ENCODE measurements at regions not wholly inside any gene's neighbourhood (a gene's known extent, or its start where the extent isn't known, plus 50 kb on each side); places are given as distances from the start of the nearest gene placed in this dataset.
"Not testable (repeated sequence)": the region's sequence is repeated elsewhere in the genome, so short reads cannot be mapped to it uniquely, and the experiment has no call there.

DNA sequence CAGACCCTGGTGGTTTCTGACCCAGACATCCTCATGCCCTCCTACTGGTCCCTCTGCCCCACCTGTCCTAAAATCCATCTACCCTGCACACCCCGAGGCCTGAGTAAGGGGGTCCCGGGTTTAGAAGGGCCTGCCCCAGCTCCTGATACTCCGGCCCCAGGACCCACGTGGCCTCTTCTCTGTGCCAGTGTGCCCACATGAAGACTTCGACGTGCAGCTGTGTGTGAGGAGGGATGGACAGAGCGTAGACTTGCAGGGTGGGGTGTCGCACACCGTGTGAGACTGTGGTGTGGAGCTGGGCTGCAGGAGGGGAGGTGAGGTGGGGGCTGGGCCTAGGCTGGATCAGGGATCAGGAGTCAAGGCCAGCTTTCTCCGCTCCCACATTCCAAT is 461.1 kb downstream of the PTPRU start:
- DNase-seq (ENCODE audit: low read depth) = no peak

- DNase-seq (ENCODE audit: low read depth) = no peak
Measured at GRCh38 chr1:29696656-29697390, 460.5 kb downstream of the PTPRU start.

GRCh38 chr1:29695803-29696202 is 459.5 kb downstream of the PTPRU start:
- DNase-seq (ENCODE audit: low read depth) = no peak

DNA sequence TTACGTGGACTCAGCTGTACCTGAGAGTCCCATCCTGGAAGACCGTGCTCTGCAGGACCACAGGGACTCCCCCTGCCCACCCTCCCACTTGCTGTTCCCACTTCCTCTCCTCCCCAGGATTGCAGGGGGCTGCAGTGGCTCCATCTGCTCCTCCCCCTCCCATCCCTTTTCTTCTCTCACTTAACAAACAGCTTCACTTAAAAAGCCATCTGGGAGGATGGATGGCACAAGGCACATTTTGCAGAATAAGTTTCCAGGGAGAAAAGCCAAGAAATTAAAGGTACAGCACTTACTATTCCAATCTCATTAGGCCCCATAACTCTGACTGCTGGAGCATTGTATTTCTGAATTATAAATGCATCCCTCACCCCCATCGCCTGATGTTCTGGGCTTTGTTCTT is 458.7 kb downstream of the PTPRU start:
- DNase-seq (ENCODE audit: low read depth) = no peak

GRCh38 chr1:29691499-29691898 is 455.2 kb downstream of the PTPRU start:
- DNase-seq (ENCODE audit: low read depth) = no peak

DNA sequence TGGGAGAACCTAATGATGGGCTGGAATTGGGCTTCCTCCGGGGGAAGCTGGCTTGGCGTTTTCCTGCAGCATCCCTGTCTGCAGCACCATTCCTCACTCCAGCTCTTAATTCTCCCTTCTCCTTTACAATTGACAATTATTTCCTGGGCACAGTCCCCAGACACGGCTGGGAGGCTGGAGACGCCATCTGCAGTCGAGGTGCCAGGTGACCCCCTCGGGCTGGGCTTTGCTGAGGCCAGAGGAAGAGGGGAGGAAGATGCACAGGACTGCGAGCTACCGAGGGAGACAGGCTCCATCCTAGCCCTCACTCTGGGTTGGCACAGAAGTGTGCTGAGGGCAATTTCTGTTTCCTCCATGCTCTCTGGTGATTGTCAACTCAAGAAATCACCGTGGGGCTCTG is 453.8 kb downstream of the PTPRU start:
- DNase-seq (ENCODE audit: low read depth) = no peak

GRCh38 chr1:29689372-29690030 is 453.2 kb downstream of the PTPRU start:
- DNase-seq (ENCODE audit: low read depth) = no peak

GRCh38 chr1:29688471-29689365 is 452.4 kb downstream of the PTPRU start:
- peak; percentile 82 for DNase-seq (ENCODE audit: low read depth)

- no peak for DNase-seq (ENCODE audit: low read depth)
Measured at GRCh38 chr1:29687601-29688244, 451.4 kb downstream of the PTPRU start.

- no peak for DNase-seq (ENCODE audit: low read depth)
Measured at GRCh38 chr1:29687166-29687565, 450.8 kb downstream of the PTPRU start.

DNA sequence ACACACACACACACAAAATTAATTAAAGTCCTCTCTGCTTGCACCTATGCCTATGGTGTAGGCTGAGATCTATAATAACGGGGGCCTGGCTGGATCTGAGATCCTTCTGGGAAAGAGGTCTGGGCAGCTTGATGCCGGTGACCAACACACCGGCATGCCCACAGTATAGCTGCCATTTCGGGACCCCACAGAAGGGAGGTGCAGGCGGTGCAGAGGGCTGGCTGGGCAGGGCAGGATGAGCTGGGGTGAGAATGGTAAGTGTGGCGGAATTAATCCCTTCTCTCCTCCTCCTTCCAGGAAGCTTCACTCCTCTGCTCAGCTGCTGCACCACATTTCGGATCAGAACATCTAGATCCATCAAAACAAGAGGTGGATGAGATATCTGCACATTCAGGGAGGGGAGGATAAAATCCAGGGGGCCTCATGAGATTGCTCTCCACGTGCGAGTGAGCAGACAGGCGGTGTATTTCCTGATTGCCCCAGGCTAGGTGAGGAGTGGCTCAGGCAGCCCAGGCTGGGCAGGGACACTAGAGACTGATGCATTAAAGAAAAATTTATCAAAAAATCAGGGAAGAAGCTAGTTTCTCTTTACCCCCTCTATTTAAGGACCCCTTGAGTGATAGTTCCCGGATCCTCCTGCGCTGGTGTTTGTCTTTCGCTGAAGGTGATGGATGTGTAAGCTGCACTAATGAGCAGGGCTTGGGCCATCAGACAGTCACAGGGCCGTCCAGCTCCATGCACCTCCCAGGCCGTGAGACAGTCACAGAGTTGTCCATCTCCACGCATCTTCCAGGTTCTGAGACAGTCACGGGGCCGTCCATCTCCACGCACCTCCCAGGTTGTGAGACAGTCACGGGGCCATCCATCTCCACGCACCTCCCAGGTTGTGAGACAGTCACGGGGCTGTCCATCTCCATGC is 449.9 kb downstream of the PTPRU start:
- no peak for DNase-seq (ENCODE audit: low read depth)

DNA sequence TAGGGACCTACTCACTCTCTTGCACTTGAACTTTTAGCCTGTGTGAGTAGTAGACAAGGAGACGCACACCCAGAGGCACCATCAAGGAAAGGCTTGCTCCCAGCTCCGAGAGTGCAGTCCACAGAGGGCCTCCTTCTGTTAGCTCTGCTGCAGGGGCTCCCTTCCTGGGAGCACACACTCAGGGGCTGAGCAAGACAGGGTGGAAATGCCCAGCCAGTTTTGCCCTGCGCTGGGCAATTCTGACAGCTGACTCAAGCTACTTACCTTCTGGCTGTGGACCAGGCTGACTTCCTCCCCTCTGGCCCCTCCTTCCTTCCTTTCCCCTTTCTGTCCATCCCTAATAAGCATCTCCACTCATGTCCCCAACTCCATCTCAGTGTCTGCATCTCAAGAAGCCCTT is 449.1 kb downstream of the PTPRU start:
- DNase-seq (ENCODE audit: low read depth) = no peak

DNA sequence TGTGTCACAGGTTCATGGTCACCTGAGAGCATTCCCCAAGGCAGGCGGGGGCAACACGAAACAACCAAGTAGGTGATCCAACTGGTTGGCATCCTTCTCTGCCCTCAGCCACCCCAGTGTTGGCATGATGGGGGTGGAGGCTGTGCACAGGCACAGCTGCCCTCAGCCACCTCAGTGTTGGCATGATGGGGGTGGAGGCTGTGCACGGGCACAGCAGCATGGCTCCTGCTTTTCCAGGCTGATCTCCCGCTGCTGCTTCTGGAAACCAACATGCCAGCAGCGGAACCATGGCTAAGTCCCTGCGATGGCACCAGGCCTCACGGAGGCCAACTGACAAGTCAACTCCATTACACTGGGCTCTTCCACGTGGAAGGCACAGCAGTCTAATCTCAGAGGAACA is 447.8 kb downstream of the PTPRU start:
- DNase-seq (ENCODE audit: low read depth) = no peak

- no peak for DNase-seq (ENCODE audit: low read depth)
Measured at GRCh38 chr1:29683472-29683871, 447.1 kb downstream of the PTPRU start.

DNA sequence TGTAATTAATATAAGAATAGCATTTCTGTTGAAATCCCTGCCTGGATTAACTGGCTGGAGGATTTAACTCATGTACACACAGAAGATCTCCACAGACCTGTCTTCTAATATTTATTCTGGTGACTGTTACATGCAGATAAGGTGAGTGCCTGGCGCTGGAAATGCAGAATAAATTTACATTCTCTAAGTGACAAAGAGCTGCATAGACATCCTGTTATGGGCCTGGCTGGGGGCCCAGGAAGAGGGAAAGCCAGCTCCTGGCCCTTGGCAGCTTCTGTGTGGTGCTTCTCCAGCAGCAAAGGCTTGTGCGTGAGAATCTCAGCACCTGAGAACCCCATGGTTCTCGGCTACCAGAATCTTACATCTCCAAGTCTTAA is 446.6 kb downstream of the PTPRU start:
- DNase-seq (ENCODE audit: low read depth) = no peak

- DNase-seq (ENCODE audit: low read depth) = no peak
Measured at GRCh38 chr1:29682171-29682918, 446.0 kb downstream of the PTPRU start.

- DNase-seq (ENCODE audit: low read depth) = not testable (repeated sequence)
Measured at GRCh38 chr1:29681416-29681815, 445.1 kb downstream of the PTPRU start.

DNA sequence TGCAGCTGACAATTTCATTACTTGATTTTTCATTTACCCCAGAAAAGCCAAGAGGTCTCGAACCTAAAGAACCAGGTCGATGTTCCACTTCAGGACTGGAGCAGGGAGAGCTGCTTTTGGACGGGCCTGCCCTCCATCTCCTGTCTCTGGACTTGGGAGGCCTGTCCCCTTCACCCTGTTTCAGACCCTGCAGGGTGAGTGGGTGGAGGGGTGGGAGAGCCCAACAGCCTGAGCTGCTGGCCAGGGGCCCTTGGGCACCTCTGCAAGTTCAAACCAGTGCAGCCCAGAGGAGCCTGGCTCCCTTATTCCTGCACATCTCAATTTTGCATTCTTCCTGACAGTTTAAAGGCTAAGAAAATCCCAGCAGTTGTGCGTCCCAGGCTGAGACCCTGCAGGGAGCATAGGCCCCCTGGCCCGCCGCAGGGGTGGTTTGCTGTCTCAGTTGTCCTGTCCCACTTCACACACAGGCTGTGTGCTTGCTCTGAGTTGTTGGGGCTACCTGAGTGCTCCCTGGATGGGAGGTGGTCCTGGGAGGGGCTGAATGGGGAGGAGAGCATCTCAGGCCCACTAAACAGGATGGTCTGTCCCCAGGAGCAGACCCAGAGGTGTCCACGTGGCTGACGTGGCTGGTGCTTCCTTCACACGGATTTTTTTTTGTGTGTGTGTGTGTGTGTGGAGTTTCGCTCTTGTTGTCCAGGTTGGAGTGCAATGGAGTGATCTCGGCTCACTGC is 443.7 kb downstream of the PTPRU start:
- DNase-seq (ENCODE audit: low read depth) = no peak

DNA sequence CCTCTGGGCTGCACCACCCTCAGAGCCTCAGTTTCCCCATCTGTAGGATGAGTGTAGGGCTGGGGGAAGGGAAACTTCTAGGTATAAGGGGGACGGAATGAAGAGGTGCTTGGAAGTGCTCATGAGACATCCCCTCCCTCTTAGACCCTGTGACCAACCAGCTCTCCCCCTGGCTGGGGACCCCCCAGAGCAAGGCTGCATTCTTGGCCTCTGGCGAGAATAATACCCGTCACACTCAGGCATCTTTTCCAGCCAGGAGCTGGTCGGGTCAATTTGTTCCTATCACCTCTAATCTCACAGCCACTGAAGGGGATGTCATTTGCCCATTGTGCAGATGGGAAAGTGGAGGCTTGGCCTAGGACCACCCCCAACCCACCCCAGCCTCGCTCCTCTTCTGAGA is 443.0 kb downstream of the PTPRU start:
- DNase-seq (ENCODE audit: low read depth) = no peak

Data from LHCN-M2 (cell line).